Neuronal stem cell (in vitro differentiated cells): ENCODE measurements at regions not wholly inside any gene's neighbourhood (a gene's known extent, or its start where the extent isn't known, plus 50 kb on each side); places are given as distances from the start of the nearest gene placed in this dataset.

Experiments
- DNase-seq: peaks from one replicate; pipeline ENCODE4 v3.0.0-alpha.2; 2013; ENCODE audit warnings: low spot score
- H2AFZ ChIP-seq: one replicate; pipeline ENCODE4 v1.6.1; 2013; ENCODE audit warnings: mild to moderate bottlenecking, low read length, inconsistent platforms
- H2AK5ac ChIP-seq: 2 replicates; pipeline ENCODE4 v1.6.1; 2013; ENCODE audit warnings: low read depth, mild to moderate bottlenecking, inconsistent platforms, low read length, moderate library complexity, mixed read lengths
- H2BK120ac ChIP-seq: 2 replicates; pipeline ENCODE4 v1.6.1; 2013; ENCODE audit warnings: low read depth, mild to moderate bottlenecking, inconsistent platforms, low read length, moderate library complexity, mixed read lengths
- H2BK12ac ChIP-seq: one replicate; pipeline ENCODE4 v1.6.1; 2013; ENCODE audit warnings: low read length, inconsistent platforms
- H2BK15ac ChIP-seq: 2 replicates; pipeline ENCODE4 v1.6.1; 2013; ENCODE audit warnings: mild to moderate bottlenecking, low read length, inconsistent platforms, mixed read lengths
- H2BK5ac ChIP-seq: one replicate; pipeline ENCODE4 v1.6.1; 2013; ENCODE audit warnings: inconsistent platforms, mild to moderate bottlenecking, low read length, moderate library complexity
- H3K14ac ChIP-seq: one replicate; pipeline ENCODE4 v1.6.1; 2013; ENCODE audit warnings: low read length, inconsistent platforms
- H3K18ac ChIP-seq: 2 replicates; pipeline ENCODE4 v1.6.1; 2013; ENCODE audit warnings: low read length, inconsistent platforms
- H3K23ac ChIP-seq: 2 replicates; pipeline ENCODE4 v1.6.1; 2013; ENCODE audit warnings: low read depth, mild to moderate bottlenecking, mixed read lengths, low read length, inconsistent platforms; ENCODE audit not compliant: poor library complexity
- H3K27ac ChIP-seq: replicated peaks from 3 replicates; pipeline ENCODE4 v1.5.1; 2013; ENCODE audit warnings: low read length, inconsistent platforms
- H3K27me3 ChIP-seq, 3 experiments: 2 replicates each; pipeline ENCODE4 v1.6.1; 2013; ENCODE audit warnings: low read length in 3 of 3, mild to moderate bottlenecking in 2 of 3, inconsistent platforms in 1 of 3, low read depth in 1 of 3, mixed read lengths in 1 of 3, moderate library complexity in 1 of 3; ENCODE audit not compliant: control insufficient read depth in 3 of 3, insufficient read depth in 3 of 3
- H3K36me3 ChIP-seq, 2 donors: replicated peaks in 1 of 2; 2 replicates each; pipeline ENCODE4 v1.6.1; 2013; ENCODE audit warnings: low read length in 2 of 2; ENCODE audit not compliant: control insufficient read depth in 2 of 2, insufficient read depth in 2 of 2
- H3K4ac ChIP-seq: 2 replicates; pipeline ENCODE4 v1.6.1; 2013; ENCODE audit warnings: inconsistent platforms, mild to moderate bottlenecking, low read length, moderate library complexity
- H3K4me1 ChIP-seq, 2 donors: 1 replicate in 1 of 2; 2 replicates in 1 of 2; pipeline ENCODE4 v1.6.1; 2013; ENCODE audit warnings: low read length in 2 of 2, low read depth in 1 of 2; ENCODE audit not compliant: control insufficient read depth in 2 of 2, insufficient read depth in 1 of 2
- H3K4me2 ChIP-seq: one replicate; pipeline ENCODE4 v1.6.1; 2013; ENCODE audit warnings: mild to moderate bottlenecking, low read length, inconsistent platforms; ENCODE audit not compliant: insufficient read depth, poor library complexity, severe bottlenecking
- H3K4me3 ChIP-seq, 2 donors: 2 replicates each; pipeline ENCODE4 v1.5.1; 2013; ENCODE audit warnings: low read length in 2 of 2, mild to moderate bottlenecking in 2 of 2, inconsistent platforms in 1 of 2, moderate library complexity in 1 of 2
- H3K79me1 ChIP-seq: one replicate; pipeline ENCODE4 v1.6.1; 2013; ENCODE audit warnings: low read depth, mild to moderate bottlenecking, inconsistent platforms, low read length, moderate library complexity
- H3K9ac ChIP-seq: one replicate; pipeline ENCODE4 v1.6.1; 2013; ENCODE audit warnings: mild to moderate bottlenecking, low read depth, low read length, inconsistent platforms; ENCODE audit not compliant: poor library complexity
- H3K9me3 ChIP-seq, 2 donors: replicated peaks in 1 of 2; 2 replicates each; pipeline versions ENCODE3 to v1.6.1; 2013; ENCODE audit warnings: low read length in 2 of 2, mild to moderate bottlenecking in 2 of 2, inconsistent platforms in 1 of 2, low read depth in 1 of 2, mixed read lengths in 1 of 2, moderate library complexity in 1 of 2; ENCODE audit not compliant: control insufficient read depth in 2 of 2, insufficient read depth in 1 of 2
- H4K8ac ChIP-seq: one replicate; pipeline ENCODE4 v1.6.1; 2013; ENCODE audit warnings: low read depth, mild to moderate bottlenecking, inconsistent platforms, low read length, moderate library complexity
- H4K91ac ChIP-seq: one replicate; pipeline ENCODE4 v1.6.1; 2013; ENCODE audit warnings: low read length, low read depth, mild to moderate bottlenecking, inconsistent platforms; ENCODE audit not compliant: poor library complexity
- WGBS, 2 donors: extraction: QIAGEN DNeasy Blood & Tissue Kit; methylation state at CpG; one replicate each; pipeline ENCODE4 v1.1.7; 2013; ENCODE audit warnings: missing lambda C conversion rate in 2 of 2, mixed read lengths in 1 of 2; ENCODE audit not compliant: insufficient read length in 2 of 2, insufficient replicate concordance in 1 of 2; ENCODE audit errors: extremely low coverage in 2 of 2; 5-methylcytosine and 5-hydroxymethylcytosine counted together

GRCh38 chr11:32497951-32498350 lies 62.6 kb upstream of the WT1 start:
- Histone ChIP-seq H4K91ac (no peak overlapping the region), H2BK15ac (no peak overlapping the region), H3K27me3 (no peaks in the 10 kb centered on the region), H2BK12ac (no peak overlapping the region), H2BK120ac (no peak overlapping the region), H3K4ac (no peak overlapping the region), H3K4me1 (no peaks in the 10 kb centered on the region), H3K79me1 (no peaks in the 10 kb centered on the region), H3K18ac (no peak overlapping the region), H4K8ac (no peak overlapping the region), H3K36me3 (no peaks in the 10 kb centered on the region), H3K4me2 (no peak overlapping the region), H3K4me3 (no peak overlapping the region), H3K14ac (no peak overlapping the region), H2BK5ac (no peak overlapping the region), H3K9ac (no peak overlapping the region), H2AFZ (no peak overlapping the region), H3K23ac (no peak overlapping the region), H3K9me3 (peaks cover 0 to 1% of the 10 kb centered on the region in 2 donors), H3K27ac (no peak overlapping the region), H2AK5ac (no peak overlapping the region)
- no peak for DNase-seq
- WGBS, 2 donors: no CpG with 5 or more reads among the region's 2 CpGs

GRCh38 chr11:32494629-32495028 lies 59.3 kb upstream of the WT1 start:
- DNase-seq: no peak
- no peaks in the 10 kb centered on the region for H3K36me3 ChIP-seq
- H3K9me3 ChIP-seq: no peaks in the 10 kb centered on the region
- H2BK12ac ChIP-seq: no peak overlapping the region
- no peak overlapping the region for H2AK5ac ChIP-seq
- no peaks in the 10 kb centered on the region for H3K79me1 ChIP-seq
- no peak overlapping the region for H2BK15ac ChIP-seq
- H2BK120ac ChIP-seq: no peak overlapping the region
- no peak overlapping the region for H4K91ac ChIP-seq
- no peak overlapping the region for H3K23ac ChIP-seq
- no peak overlapping the region for H3K4ac ChIP-seq
- no peak overlapping the region for H4K8ac ChIP-seq
- H3K27me3 ChIP-seq: no peaks in the 10 kb centered on the region
- no peak overlapping the region for H2AFZ ChIP-seq
- no peak overlapping the region for H3K9ac ChIP-seq
- no peak overlapping the region for H2BK5ac ChIP-seq
- no peak overlapping the region for H3K14ac ChIP-seq
- H3K4me2 ChIP-seq: no peak overlapping the region
- H3K18ac ChIP-seq: no peak overlapping the region
- H3K4me1 ChIP-seq: no peaks in the 10 kb centered on the region
- H3K4me3 ChIP-seq: no peak overlapping the region
- no peak overlapping the region for H3K27ac ChIP-seq

- Histone ChIP-seq H3K4me2 (no peak overlapping the region), H3K79me1 (no peaks in the 10 kb centered on the region), H2AK5ac (no peak overlapping the region), H3K9me3 (no peaks in the 10 kb centered on the region), H2BK120ac (no peak overlapping the region), H3K27ac (no peak overlapping the region), H3K18ac (no peak overlapping the region), H3K4me3 (no peak overlapping the region), H3K9ac (no peak overlapping the region), H3K4ac (no peak overlapping the region), H2BK12ac (no peak overlapping the region), H3K23ac (no peak overlapping the region), H3K27me3 (no peaks in the 10 kb centered on the region), H3K14ac (no peak overlapping the region), H4K91ac (no peak overlapping the region), H3K36me3 (no peaks in the 10 kb centered on the region), H2BK15ac (no peak overlapping the region), H2BK5ac (no peak overlapping the region), H3K4me1 (no peaks in the 10 kb centered on the region), H2AFZ (no peak overlapping the region), H4K8ac (no peak overlapping the region)
- WGBS, 2 donors: no CpG with 5 or more reads among the region's 4 CpGs
- DNase-seq: no peak
Measured at GRCh38 chr11:32489464-32489863, 54.1 kb upstream of the WT1 start.

- Histone ChIP-seq H3K18ac (no peak overlapping the region), H3K27ac (no peak overlapping the region), H3K14ac (no peak overlapping the region), H3K4me1 (no peaks in the 10 kb centered on the region), H2BK120ac (no peak overlapping the region), H3K4ac (no peak overlapping the region), H3K4me2 (no peak overlapping the region), H3K9ac (no peak overlapping the region), H3K79me1 (no peaks in the 10 kb centered on the region), H3K36me3 (no peaks in the 10 kb centered on the region), H2BK15ac (no peak overlapping the region), H3K23ac (no peak overlapping the region), H3K9me3 (no peaks in the 10 kb centered on the region), H2AFZ (no peak overlapping the region), H3K4me3 (no peak overlapping the region), H2BK12ac (no peak overlapping the region), H4K8ac (no peak overlapping the region), H2BK5ac (no peak overlapping the region), H2AK5ac (no peak overlapping the region), H4K91ac (no peak overlapping the region), H3K27me3 (no peaks in the 10 kb centered on the region)
- WGBS, 2 donors: no CpG with 5 or more reads among the region's 3 CpGs
- DNase-seq: no peak
Measured at GRCh38 chr11:32487270-32487669, 51.9 kb upstream of the WT1 start.
